Activated gamma-delta T cell (primary cell): ENCODE measurements at regions not wholly inside any gene's neighbourhood (a gene's known extent, or its start where the extent isn't known, plus 50 kb on each side); places are given as distances from the start of the nearest gene placed in this dataset.

Experiments used
- DNase-seq: peaks from one replicate; lab custom pipeline; 2025; lab: John Stamatoyannopoulos, UW

- no peak for DNase-seq
Measured at GRCh38 chr15:37870711-37871110, 63.7 kb upstream of the TMCO5A start.

GRCh38 chr15:37872661-37873060 lies 61.8 kb upstream of the TMCO5A start:
- no peak for DNase-seq

GRCh38 chr15:37873336-37873735 lies 61.1 kb upstream of the TMCO5A start:
- no peak for DNase-seq

GRCh38 chr15:37876900-37877299 lies 57.5 kb upstream of the TMCO5A start:
- no peak for DNase-seq

- no peak for DNase-seq
Measured at GRCh38 chr15:37877851-37878741, 56.3 kb upstream of the TMCO5A start.

- no peak for DNase-seq
Measured at GRCh38 chr15:37880009-37880834, 54.2 kb upstream of the TMCO5A start.

- no peak for DNase-seq
Measured at GRCh38 chr15:37880835-37881153, 53.6 kb upstream of the TMCO5A start.

- DNase-seq = no peak
Measured at GRCh38 chr15:37881237-37882013, 53.0 kb upstream of the TMCO5A start.

- DNase-seq = no peak
Measured at GRCh38 chr15:37882640-37883039, 51.8 kb upstream of the TMCO5A start.
